GM23338 (cell line): ENCODE measurements at regions not wholly inside any gene's neighbourhood (a gene's known extent, or its start where the extent isn't known, plus 50 kb on each side); places are given as distances from the start of the nearest gene placed in this dataset.

ENCODE experiments used
- ATAC-seq: fragments of 200-7000 bp; cut with Tn5 transposase; 3 replicates; pipeline ENCODE4 v1.9.1; 2020
- DNase-seq: peaks from one replicate; pipeline ENCODE4 v3.0.0-alpha.2; 2015; ENCODE audit warnings: low spot score
- H2AFZ ChIP-seq: fragments of 200-600 bp; sonication (generic); 2 replicates; pipeline ENCODE4 v1.8.0; 2016; ENCODE audit warnings: antibody characterized with exemption, mild to moderate bottlenecking, moderate library complexity
- H3F3A ChIP-seq: fragments of 200-600 bp; sonication (generic); replicated peaks from 2 replicates; pipeline ENCODE4 v1.8.0; 2017; ENCODE audit warnings: antibody characterized with exemption, mixed run types, low read depth
- H3K27ac ChIP-seq: fragments of 200-600 bp; sonication (generic); 2 replicates; pipeline ENCODE4 v1.6.1; 2016; ENCODE audit warnings: low read depth
- H3K27me3 ChIP-seq: fragments of 200-600 bp; sonication (generic); 2 replicates; pipeline ENCODE4 v1.8.0; 2016; ENCODE audit warnings: mild to moderate bottlenecking, mixed run types, moderate library complexity; ENCODE audit not compliant: insufficient read depth
- H3K36me3 ChIP-seq: fragments of 200-600 bp; sonication (generic); 2 replicates; pipeline ENCODE4 v1.8.0; 2016; ENCODE audit warnings: mild to moderate bottlenecking; ENCODE audit not compliant: insufficient read depth
- H3K4me1 ChIP-seq: fragments of 200-600 bp; sonication (generic); 2 replicates; pipeline ENCODE4 v1.8.0; 2016; ENCODE audit warnings: mild to moderate bottlenecking, moderate library complexity; ENCODE audit not compliant: insufficient read depth
- H3K4me2 ChIP-seq: fragments of 200-600 bp; sonication (generic); 2 replicates; pipeline ENCODE4 v1.7.1; 2017; ENCODE audit warnings: mixed run types
- H3K4me3 ChIP-seq: fragments of 200-600 bp; sonication (generic); 2 replicates; pipeline ENCODE4 v1.6.1; 2016; ENCODE audit warnings: mixed run types
- H3K79me2 ChIP-seq: fragments of 200-600 bp; sonication (generic); replicated peaks from 2 replicates; pipeline ENCODE4 v1.8.0; 2017; ENCODE audit warnings: mild to moderate bottlenecking; ENCODE audit not compliant: insufficient read depth
- H3K9me2 ChIP-seq: fragments of 200-600 bp; sonication (generic); 2 replicates; pipeline ENCODE4 v1.8.0; 2017; ENCODE audit not compliant: insufficient read depth
- H4K20me1 ChIP-seq: fragments of 200-600 bp; sonication (generic); replicated peaks from 2 replicates; pipeline ENCODE4 v1.8.0; 2017; ENCODE audit warnings: mild to moderate bottlenecking; ENCODE audit not compliant: insufficient read depth
- H3K27ac Mint-ChIP-seq: 2 replicates; pipeline ENCODE4 v1.8.0; 2020; ENCODE audit warnings: inconsistent platforms, mild to moderate bottlenecking, moderate library complexity, mixed read lengths
- H3K27me3 Mint-ChIP-seq: 3 replicates; pipeline ENCODE4 v1.8.0; 2022; ENCODE audit warnings: low read depth, mild to moderate bottlenecking, moderate library complexity, mixed read lengths, inconsistent platforms; ENCODE audit not compliant: insufficient read depth, poor library complexity
- H3K36me3 Mint-ChIP-seq: 3 replicates; pipeline ENCODE4 v1.8.0; 2021; ENCODE audit warnings: low read depth, mild to moderate bottlenecking, inconsistent platforms, moderate library complexity, mixed read lengths
- H3K4me1 Mint-ChIP-seq: 3 replicates; pipeline ENCODE4 v1.8.0; 2020; ENCODE audit warnings: mild to moderate bottlenecking, inconsistent platforms, mixed read lengths
- H3K4me3 Mint-ChIP-seq: 3 replicates; pipeline ENCODE4 v1.8.0; 2021; ENCODE audit warnings: moderate library complexity, mild to moderate bottlenecking, inconsistent platforms, mixed read lengths
- H3K9me3 Mint-ChIP-seq: 3 replicates; pipeline ENCODE4 v1.8.0; 2020; ENCODE audit warnings: moderate library complexity, mild to moderate bottlenecking, inconsistent platforms, mixed read lengths
- CTCF ChIP-seq, 2 experiments: fragments of 200-600 bp in 1 of 2; sonication (generic) in 1 of 2; conservative IDR thresholded peaks; 2 replicates each; pipeline versions ENCODE4 v1.5.1 to v1.6.1; 2016 to 2017; ENCODE audit warnings: antibody characterized with exemption in 2 of 2, low read depth in 2 of 2, mild to moderate bottlenecking in 2 of 2, moderate library complexity in 1 of 2
- EZH2 ChIP-seq: fragments of 200-600 bp; sonication (generic); IDR thresholded peaks from one replicate; pipeline ENCODE4 v1.8.0; 2017; ENCODE audit warnings: antibody characterized with exemption, mild to moderate bottlenecking, low read depth; ENCODE audit not compliant: unreplicated experiment
- JUNB ChIP-seq: IDR thresholded peaks from one replicate; pipeline ENCODE4 v1.6.1; 2016; ENCODE audit warnings: antibody characterized with exemption; ENCODE audit not compliant: unreplicated experiment
- NANOG ChIP-seq: IDR thresholded peaks from 2 replicates; pipeline ENCODE4 v1.6.1; 2016; ENCODE audit warnings: antibody characterized with exemption, borderline replicate concordance
- ZNF331 ChIP-seq: fragments of 250-450 bp; sonication (Bioruptor Pico); IDR thresholded peaks from 2 replicates; pipeline ENCODE4 v1.5.0; 2020; ENCODE audit warnings: low read depth, mild to moderate bottlenecking, moderate library complexity
- ZNF462 ChIP-seq: fragments of 250-450 bp; sonication (Bioruptor Pico); IDR thresholded peaks from 2 replicates; pipeline ENCODE4 v1.5.0; 2020; ENCODE audit warnings: mild to moderate bottlenecking, moderate library complexity

- H3K27me3 Mint-ChIP-seq = no peaks in the 10 kb centered on the region
- ATAC-seq (peak; percentile 90), DNase-seq (peak; percentile 73)
- no peaks in the 10 kb centered on the region for H4K20me1 ChIP-seq
- no peaks in the 10 kb centered on the region for H3K27me3 ChIP-seq
- H3K4me3 ChIP-seq = no peak overlapping the region
- H3K4me3 Mint-ChIP-seq = no peak overlapping the region
- H3K36me3 Mint-ChIP-seq = no peaks in the 10 kb centered on the region
- H3K9me2 ChIP-seq = no peaks in the 10 kb centered on the region
- TF ChIP-seq ZNF331 (CRISPR knock-in tag) (no peak), ZNF462 (CRISPR knock-in tag) (no peak), EZH2 (no peak), NANOG (no peak), JUNB (no peak), CTCF (conservative IDR thresholded peaks at IDR 0.05; ENCODE audit: low read depth in 2 of 2) (peak; percentile 71 to 77)
- H3K4me1 Mint-ChIP-seq = no peaks in the 10 kb centered on the region
- H3K9me3 Mint-ChIP-seq = no peaks in the 10 kb centered on the region
- H3K27ac Mint-ChIP-seq = no peak overlapping the region
- H3F3A ChIP-seq = no peaks in the 10 kb centered on the region
- no peak overlapping the region for H3K27ac ChIP-seq
- H3K4me1 ChIP-seq = no peaks in the 10 kb centered on the region
- no peak overlapping the region for H3K4me2 ChIP-seq
- H3K36me3 ChIP-seq = no peaks in the 10 kb centered on the region
- no peaks in the 10 kb centered on the region for H3K79me2 ChIP-seq
- H2AFZ ChIP-seq = peak overlapping the region; percentile 84
Measured at GRCh38 chr2:116510117-116510671, 1304.3 kb upstream of the DDX18 start.
